Endothelial cell of umbilical vein (primary cell): ENCODE measurements at regions not wholly inside any gene's neighbourhood (a gene's known extent, or its start where the extent isn't known, plus 50 kb on each side); places are given as distances from the start of the nearest gene placed in this dataset.

Source experiments
- BruUV-seq: library from RNA; stranded (reverse); fragments of 400-500 nt; replicated peaks from 2 replicates; lab custom pipeline; 2021; lab: Mats Ljungman, UMichigan
- CTCF ChIA-PET: fragments of 300-600, 350-600 bp; sonication (Branson Sonifier 250); formaldehyde crosslinking; loops from one replicate; lab custom pipeline; 2021; ENCODE audit warnings: antibody characterized with exemption, inconsistent platforms; lab: Charles Lee
- POLR2A ChIA-PET: fragments of 300-600, 350-600 bp; sonication (Branson Sonifier 250); formaldehyde crosslinking; loops from one replicate; lab custom pipeline; 2021; ENCODE audit warnings: antibody characterized with exemption, inconsistent platforms; lab: Charles Lee
- DNase-seq: peaks from one replicate; pipeline ENCODE4 v3.0.0-alpha.2; 2011; ENCODE audit warnings: low read depth, low spot score
- FAIRE-seq: peaks from 2 replicates; lab custom pipeline; 2011; peaks lifted over from hg19 to GRCh38; lab: Jason Lieb, UNC
- H2AFZ ChIP-seq: 2 replicates; pipeline ENCODE4 v1.6.0; 2012; ENCODE audit warnings: low read depth, low read length, control low read depth, inconsistent platforms
- H3K27ac ChIP-seq: 2 replicates; pipeline ENCODE4 v1.5.1; 2011; ENCODE audit warnings: low read depth, mild to moderate bottlenecking, control low read depth, low read length, moderate library complexity; ENCODE audit not compliant: insufficient read depth
- H3K27me3 ChIP-seq, 2 experiments: 2 replicates each; pipeline versions ENCODE4 v1.6.0 to v1.6.1; 2011; ENCODE audit warnings: low read length in 2 of 2, mixed read lengths in 1 of 2; ENCODE audit not compliant: control insufficient read depth in 2 of 2, insufficient read depth in 2 of 2
- H3K36me3 ChIP-seq, 2 experiments: 2 replicates in 1 of 2; 3 replicates in 1 of 2; pipeline ENCODE4 v1.5.1; 2011; ENCODE audit warnings: low read length in 2 of 2, mild to moderate bottlenecking in 1 of 2, moderate library complexity in 1 of 2; ENCODE audit not compliant: control insufficient read depth in 2 of 2, insufficient read depth in 2 of 2; ENCODE audit errors: extremely low read depth in 1 of 2
- H3K4me1 ChIP-seq: 3 replicates; pipeline ENCODE4 v1.5.1; 2011; ENCODE audit warnings: mild to moderate bottlenecking, low read length; ENCODE audit not compliant: control insufficient read depth, insufficient read depth; ENCODE audit errors: extremely low read depth
- H3K4me2 ChIP-seq: 2 replicates; pipeline ENCODE4 v1.6.1; 2011; ENCODE audit warnings: low read length, control low read depth, mixed read lengths; ENCODE audit not compliant: insufficient read depth
- H3K4me3 ChIP-seq, 3 experiments: fragments of 200-600 bp in 1 of 3; sonication (generic), shearing (Covaris generic) in 1 of 3; replicated peaks in 1 of 3; 2 replicates each; pipeline ENCODE4 v1.5.1; 2011 to 2016; ENCODE audit warnings: control low read depth in 3 of 3, low read length in 3 of 3, mild to moderate bottlenecking in 2 of 3, inconsistent platforms in 1 of 3, low read depth in 1 of 3, moderate library complexity in 1 of 3; ENCODE audit not compliant: insufficient read depth in 1 of 3
- H3K79me2 ChIP-seq: 2 replicates; pipeline ENCODE4 v1.6.0; 2012; ENCODE audit warnings: low read length, inconsistent platforms; ENCODE audit not compliant: control insufficient read depth, insufficient read depth
- H3K9ac ChIP-seq: replicated peaks from 2 replicates; pipeline ENCODE3; 2011; ENCODE audit warnings: low read length, control low read depth; ENCODE audit not compliant: insufficient read depth; ENCODE audit errors: extremely low read depth
- H3K9me1 ChIP-seq: replicated peaks from 3 replicates; pipeline ENCODE4 v1.6.0; 2011; ENCODE audit warnings: mild to moderate bottlenecking, low read length; ENCODE audit not compliant: control insufficient read depth, insufficient read depth; ENCODE audit errors: extremely low read depth
- H3K9me3 ChIP-seq: replicated peaks from 2 replicates; pipeline ENCODE4 v1.5.1; 2012; ENCODE audit warnings: low read length, inconsistent platforms; ENCODE audit not compliant: control insufficient read depth, insufficient read depth
- H4K20me1 ChIP-seq: replicated peaks from 2 replicates; pipeline ENCODE3; 2011; ENCODE audit warnings: mild to moderate bottlenecking, low read length; ENCODE audit not compliant: control insufficient read depth, insufficient read depth; ENCODE audit errors: extremely low read depth
- EZH2 ChIP-seq: IDR thresholded peaks from 2 replicates; pipeline ENCODE4 v1.6.1; 2012; ENCODE audit warnings: borderline replicate concordance, low read depth, mild to moderate bottlenecking, moderate library complexity, low read length, inconsistent platforms; ENCODE audit not compliant: severe bottlenecking
- FOS ChIP-seq: IDR thresholded peaks from 2 replicates; pipeline ENCODE4 v1.6.1; 2011; ENCODE audit warnings: mild to moderate bottlenecking, low read length, moderate library complexity, borderline replicate concordance; ENCODE audit not compliant: insufficient read depth
- GATA2 ChIP-seq: IDR thresholded peaks from 2 replicates; pipeline ENCODE4 v1.7.0; 2011; ENCODE audit warnings: low read depth, mild to moderate bottlenecking, moderate library complexity, mixed read lengths, low read length; ENCODE audit not compliant: insufficient read length, insufficient read depth
- JUN ChIP-seq: IDR thresholded peaks from 2 replicates; pipeline ENCODE4 v1.6.1; 2011; ENCODE audit warnings: borderline replicate concordance, low read depth; ENCODE audit not compliant: insufficient read length, insufficient read depth
- MYC ChIP-seq: IDR thresholded peaks from one replicate; pipeline ENCODE4 v1.6.1; 2011; ENCODE audit warnings: mild to moderate bottlenecking, low read depth, low read length
- POLR2A ChIP-seq: IDR thresholded peaks from 2 replicates; pipeline ENCODE4 v1.6.1; 2012; ENCODE audit warnings: low read depth, mild to moderate bottlenecking, control low read depth, low read length
- POLR2AphosphoS5 ChIP-seq: IDR thresholded peaks from 2 replicates; pipeline ENCODE4 v1.6.1; 2012; ENCODE audit warnings: low read depth, mild to moderate bottlenecking, control low read depth, low read length, moderate library complexity; ENCODE audit not compliant: insufficient read depth
- dilution Hi-C: fragments of 300-500 bp; cut with MboI; formaldehyde crosslinking; loops from one replicate; pipeline ENCODE4 v1.15.0; 2019; ENCODE audit warnings: low sequenced_read_pairs; ENCODE audit not compliant: extremely low pct_ligation_motif_present
- intact Hi-C: fragments of 100-400 bp; cut with micrococcal nuclease; formaldehyde crosslinking; loops from one replicate; pipeline ENCODE4 v1.10.0; 2022
- TF ChIP-seq, protein P1 (sequence below), 2 donors: IDR thresholded peaks; 1 replicate in 1 of 2; 2 replicates in 1 of 2; pipeline ENCODE4 v1.5.1; 2011; ENCODE audit warnings: low read length in 2 of 2, mild to moderate bottlenecking in 2 of 2, moderate library complexity in 2 of 2, control low read depth in 1 of 2, inconsistent platforms in 1 of 2, low read depth in 1 of 2; ENCODE audit not compliant: insufficient read depth in 1 of 2; ENCODE audit errors: extremely low read depth in 1 of 2
- TF ChIP-seq, protein P2 (sequence below): IDR thresholded peaks from 2 replicates; pipeline ENCODE4 v1.6.1; 2011; ENCODE audit not compliant: insufficient read depth, insufficient read length

DNA sequence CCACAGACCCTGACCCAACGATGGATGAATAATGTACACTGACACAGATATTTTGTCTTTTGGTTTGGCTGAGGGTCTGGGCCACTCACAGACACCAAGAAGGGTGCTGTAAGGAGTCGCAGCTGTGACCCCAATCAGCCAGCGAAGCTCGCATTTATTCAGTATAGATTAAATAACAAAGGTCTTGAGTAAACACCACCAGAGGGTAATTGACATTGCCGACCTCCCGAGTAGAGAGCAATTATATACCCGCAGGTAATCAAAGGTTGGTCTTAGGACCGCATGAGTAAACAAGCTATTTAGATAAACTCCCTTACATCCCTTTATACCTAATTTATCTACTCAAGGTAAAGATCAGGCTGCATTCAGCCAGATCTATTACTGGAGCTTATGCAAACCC is 297.1 kb downstream of the ADAM29 start:
- dilution Hi-C loops, result no loop called here
- no peaks in the 10 kb centered on the region for H3K79me2 ChIP-seq
- H3K9ac ChIP-seq, result no peak overlapping the region
- H3K27me3 ChIP-seq, result no peaks in the 10 kb centered on the region
- FAIRE-seq (no peak), DNase-seq (no peak)
- no peak overlapping the region for H3K4me3 ChIP-seq
- H3K36me3 ChIP-seq, result no peaks in the 10 kb centered on the region
- BruUV-seq, result no TSS peak
- intact Hi-C loops, result no loop called here
- no peaks in the 10 kb centered on the region for H3K9me1 ChIP-seq
- H4K20me1 ChIP-seq, result no peaks in the 10 kb centered on the region
- no peak overlapping the region for H3K4me2 ChIP-seq
- no peaks in the 10 kb centered on the region for H3K4me1 ChIP-seq
- ChIA-PET CTCF (no interaction called here), POLR2A (no interaction called here)
- peaks cover 5% of the 10 kb centered on the region for H3K9me3 ChIP-seq
- TF ChIP-seq, protein P1, sequence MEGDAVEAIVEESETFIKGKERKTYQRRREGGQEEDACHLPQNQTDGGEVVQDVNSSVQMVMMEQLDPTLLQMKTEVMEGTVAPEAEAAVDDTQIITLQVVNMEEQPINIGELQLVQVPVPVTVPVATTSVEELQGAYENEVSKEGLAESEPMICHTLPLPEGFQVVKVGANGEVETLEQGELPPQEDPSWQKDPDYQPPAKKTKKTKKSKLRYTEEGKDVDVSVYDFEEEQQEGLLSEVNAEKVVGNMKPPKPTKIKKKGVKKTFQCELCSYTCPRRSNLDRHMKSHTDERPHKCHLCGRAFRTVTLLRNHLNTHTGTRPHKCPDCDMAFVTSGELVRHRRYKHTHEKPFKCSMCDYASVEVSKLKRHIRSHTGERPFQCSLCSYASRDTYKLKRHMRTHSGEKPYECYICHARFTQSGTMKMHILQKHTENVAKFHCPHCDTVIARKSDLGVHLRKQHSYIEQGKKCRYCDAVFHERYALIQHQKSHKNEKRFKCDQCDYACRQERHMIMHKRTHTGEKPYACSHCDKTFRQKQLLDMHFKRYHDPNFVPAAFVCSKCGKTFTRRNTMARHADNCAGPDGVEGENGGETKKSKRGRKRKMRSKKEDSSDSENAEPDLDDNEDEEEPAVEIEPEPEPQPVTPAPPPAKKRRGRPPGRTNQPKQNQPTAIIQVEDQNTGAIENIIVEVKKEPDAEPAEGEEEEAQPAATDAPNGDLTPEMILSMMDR (IDR thresholded peaks at IDR 0.05; ENCODE audit: extremely low read depth in 1 of 2, insufficient read depth in 1 of 2, low read depth in 1 of 2, low read length in 2 of 2), result no peak
- no peak for TF ChIP-seq JUN
- H2AFZ ChIP-seq, result no peak overlapping the region
- H3K27ac ChIP-seq, result no peak overlapping the region

DNA sequence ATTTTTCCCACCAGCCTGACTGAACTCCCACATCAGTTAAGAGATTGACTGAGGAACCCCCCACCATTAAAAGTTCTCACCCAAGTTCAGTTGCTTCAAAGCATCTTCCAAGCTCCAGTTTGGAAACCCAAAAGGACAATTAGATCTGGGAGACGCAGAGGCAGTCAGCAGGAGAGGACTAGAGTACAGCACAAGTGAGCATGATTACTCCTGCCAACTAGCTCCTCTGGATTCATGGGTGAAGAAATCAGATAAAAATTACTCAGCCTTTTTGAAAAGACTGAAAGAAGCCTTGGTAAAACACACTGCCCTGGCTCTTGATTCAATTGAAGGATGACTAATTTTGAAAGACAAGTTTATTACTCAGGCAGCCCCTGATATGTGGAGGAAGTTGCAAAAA is 297.5 kb downstream of the ADAM29 start:
- H2AFZ ChIP-seq, result no peak overlapping the region
- H3K79me2 ChIP-seq, result no peaks in the 10 kb centered on the region
- H3K4me1 ChIP-seq, result no peaks in the 10 kb centered on the region
- peaks cover 5% of the 10 kb centered on the region for H3K9me3 ChIP-seq
- intact Hi-C loops (no loop called here), dilution Hi-C loops (no loop called here)
- no peak overlapping the region for H3K27ac ChIP-seq
- FAIRE-seq (no peak), DNase-seq (no peak)
- no peaks in the 10 kb centered on the region for H4K20me1 ChIP-seq
- CTCF ChIA-PET, result no interaction called here
- no peaks in the 10 kb centered on the region for H3K9me1 ChIP-seq
- H3K27me3 ChIP-seq, result no peaks in the 10 kb centered on the region
- H3K9ac ChIP-seq, result no peak overlapping the region
- POLR2A ChIA-PET, result no interaction called here
- no peaks in the 10 kb centered on the region for H3K36me3 ChIP-seq
- TF ChIP-seq MYC, result no peak
- TF ChIP-seq POLR2A, result no peak
- no peak for TF ChIP-seq EZH2
- no peak for TF ChIP-seq GATA2
- TF ChIP-seq, protein P1 (IDR thresholded peaks at IDR 0.05; ENCODE audit: extremely low read depth in 1 of 2, insufficient read depth in 1 of 2, low read depth in 1 of 2, low read length in 2 of 2), result no peak
- TF ChIP-seq POLR2AphosphoS5, result no peak
- no peak for TF ChIP-seq JUN
- TF ChIP-seq, protein P2, sequence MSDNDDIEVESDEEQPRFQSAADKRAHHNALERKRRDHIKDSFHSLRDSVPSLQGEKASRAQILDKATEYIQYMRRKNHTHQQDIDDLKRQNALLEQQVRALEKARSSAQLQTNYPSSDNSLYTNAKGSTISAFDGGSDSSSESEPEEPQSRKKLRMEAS, result no peak
- TF ChIP-seq FOS, result no peak
- H3K4me2 ChIP-seq, result no peak overlapping the region
- H3K4me3 ChIP-seq, result no peak overlapping the region
- no TSS peak for BruUV-seq
